ENCODE measurements at regions not wholly inside any gene's neighbourhood (a gene's known extent, or its start where the extent isn't known, plus 50 kb on each side); places are given as distances from the start of the nearest gene placed in this dataset.

GRCh38 chr3:64814351-64814750 is 126.6 kb upstream of the ADAMTS9 start:
- Histone ChIP-seq H3K36me3 (no peaks in the 10 kb centered on the region), H3K4me3 (replicated peaks in 1 of 3) (no peak overlapping the region), H3K27ac (peak overlapping the region in 2 of 3 donors; percentile 50 to 75), H3K4me1 (peaks cover 21 to 22% of the 10 kb centered on the region in 2 donors), H3K27me3 (no peaks in the 10 kb centered on the region), H3K9me3 (no peaks in the 10 kb centered on the region)
- 46 to 56% methylated on average over 2 of the region's 2 CpGs for WGBS, 2 donors
- peak; percentile 30 to 41 for DNase-seq
- intact Hi-C loops (cut with DNase I): no loop called here
- no peak for TF ChIP-seq CTCF (IDR thresholded peaks at IDR 0.05)
- no peak for TF ChIP-seq POLR2A (IDR thresholded peaks at IDR 0.05)

- no peak for DNase-seq
- H3K4me1 ChIP-seq: peaks cover 21 to 22% of the 10 kb centered on the region in 2 donors
- intact Hi-C loops (cut with DNase I): no loop called here
- H3K4me3 ChIP-seq (replicated peaks in 1 of 3): no peak overlapping the region
- no peaks in the 10 kb centered on the region for H3K9me3 ChIP-seq
- H3K36me3 ChIP-seq: no peaks in the 10 kb centered on the region
- no peak overlapping the region for H3K27ac ChIP-seq
- 86 to 87% methylated on average over 3 of the region's 3 CpGs for WGBS, 2 donors
- no peaks in the 10 kb centered on the region for H3K27me3 ChIP-seq
- TF ChIP-seq CTCF (IDR thresholded peaks at IDR 0.05) (no peak), POLR2A (IDR thresholded peaks at IDR 0.05) (no peak)
These were observed 125.5 kb upstream of the ADAMTS9 start for GRCh38 chr3:64813326-64813725.

GRCh38 chr3:64809086-64809485 is 121.3 kb upstream of the ADAMTS9 start:
- intact Hi-C loops (cut with DNase I): no loop called here
- WGBS, 2 donors: 76 to 85% methylated on average over 2 of the region's 2 CpGs
- Histone ChIP-seq H3K27ac (no peak overlapping the region), H3K4me3 (replicated peaks in 1 of 3) (no peak overlapping the region), H3K4me1 (peaks cover 3 to 8% of the 10 kb centered on the region in 2 donors), H3K36me3 (no peaks in the 10 kb centered on the region), H3K27me3 (no peaks in the 10 kb centered on the region), H3K9me3 (no peaks in the 10 kb centered on the region)
- no peak for TF ChIP-seq CTCF (IDR thresholded peaks at IDR 0.05)
- TF ChIP-seq POLR2A (IDR thresholded peaks at IDR 0.05): no peak
- DNase-seq: no peak

GRCh38 chr3:64808061-64808460 is 120.3 kb upstream of the ADAMTS9 start:
- intact Hi-C loops (cut with DNase I): no loop called here
- no peak overlapping the region for H3K4me3 ChIP-seq (replicated peaks in 1 of 3)

GRCh38 chr3:64806668-64807605 is 119.1 kb upstream of the ADAMTS9 start:
- H3K27me3 ChIP-seq: no peaks in the 10 kb centered on the region
- H3K4me1 ChIP-seq: peaks cover 5 to 7% of the 10 kb centered on the region in 2 donors
- intact Hi-C loops (cut with DNase I): no loop called here
- H3K9me3 ChIP-seq: no peaks in the 10 kb centered on the region
- 90 to 92% methylated on average over 6 of the region's 6 CpGs for WGBS, 2 donors
- H3K4me3 ChIP-seq (replicated peaks in 1 of 3): no peak overlapping the region
- no peak overlapping the region for H3K27ac ChIP-seq
- no peaks in the 10 kb centered on the region for H3K36me3 ChIP-seq
- TF ChIP-seq CTCF (IDR thresholded peaks at IDR 0.05): no peak
- no peak for TF ChIP-seq POLR2A (IDR thresholded peaks at IDR 0.05)
- no peak for DNase-seq

More at GRCh38 chr3:64808061-64808460, 120.3 kb upstream of the ADAMTS9 start:
- H3K27ac ChIP-seq: no peak overlapping the region
- H3K27me3 ChIP-seq: no peaks in the 10 kb centered on the region
- H3K36me3 ChIP-seq: no peaks in the 10 kb centered on the region
- H3K9me3 ChIP-seq: no peaks in the 10 kb centered on the region
- H3K4me1 ChIP-seq: peaks cover 3 to 6% of the 10 kb centered on the region in 2 donors
- no peak for DNase-seq
- no peak for TF ChIP-seq POLR2A (IDR thresholded peaks at IDR 0.05)

All from thyroid gland (tissue), 4 donors.